SH-SY5Y (cell line): ENCODE measurements at regions not wholly inside any gene's neighbourhood (a gene's known extent, or its start where the extent isn't known, plus 50 kb on each side); places are given as distances from the start of the nearest gene placed in this dataset.

Experiments used
- GATA2 ChIP-seq: IDR thresholded peaks from 2 replicates; pipeline ENCODE4 v1.6.1; 2011; ENCODE audit warnings: mild to moderate bottlenecking, low read depth, low read length
- GATA3 ChIP-seq: IDR thresholded peaks from 2 replicates; pipeline ENCODE4 v1.6.1; 2011; ENCODE audit warnings: low read depth, mild to moderate bottlenecking, low read length, moderate library complexity

- TF ChIP-seq GATA2 (no peak), GATA3 (no peak)
These were observed 204.9 kb downstream of the AXIN2 start for GRCh38 chr17:65356536-65356935.
